Glutamatergic neuron (in vitro differentiated cells): ENCODE measurements at regions not wholly inside any gene's neighbourhood (a gene's known extent, or its start where the extent isn't known, plus 50 kb on each side); places are given as distances from the start of the nearest gene placed in this dataset.

Source experiments
- DNase-seq: peaks from one replicate; pipeline ENCODE4 v3.0.0; 2022
- H3K27ac Mint-ChIP-seq: one replicate; pipeline ENCODE4 v1.8.0; 2020; ENCODE audit warnings: mild to moderate bottlenecking, mixed read lengths, inconsistent platforms; ENCODE audit not compliant: unreplicated experiment
- H3K27me3 Mint-ChIP-seq: one replicate; pipeline ENCODE4 v1.8.0; 2020; ENCODE audit warnings: mild to moderate bottlenecking, moderate library complexity, mixed read lengths, inconsistent platforms; ENCODE audit not compliant: unreplicated experiment
- H3K36me3 Mint-ChIP-seq: one replicate; pipeline ENCODE4 v1.8.0; 2020; ENCODE audit warnings: mild to moderate bottlenecking, mixed read lengths, inconsistent platforms; ENCODE audit not compliant: unreplicated experiment
- H3K4me1 Mint-ChIP-seq: one replicate; pipeline ENCODE4 v1.8.0; 2020; ENCODE audit warnings: mild to moderate bottlenecking, low read depth, mixed read lengths, inconsistent platforms; ENCODE audit not compliant: unreplicated experiment
- H3K4me3 Mint-ChIP-seq: one replicate; pipeline ENCODE4 v1.8.0; 2020; ENCODE audit warnings: mild to moderate bottlenecking, mixed read lengths, inconsistent platforms; ENCODE audit not compliant: unreplicated experiment
- H3K9me3 Mint-ChIP-seq: one replicate; pipeline ENCODE4 v1.8.0; 2020; ENCODE audit warnings: mild to moderate bottlenecking, moderate library complexity, mixed read lengths, inconsistent platforms; ENCODE audit not compliant: unreplicated experiment
- TF ChIP-seq, protein P1 (sequence below): fragments of 200-600 bp; sonication (generic); IDR thresholded peaks from one replicate; pipeline ENCODE4 v1.5.0; 2021; ENCODE audit not compliant: partially characterized antibody, unreplicated experiment

DNA sequence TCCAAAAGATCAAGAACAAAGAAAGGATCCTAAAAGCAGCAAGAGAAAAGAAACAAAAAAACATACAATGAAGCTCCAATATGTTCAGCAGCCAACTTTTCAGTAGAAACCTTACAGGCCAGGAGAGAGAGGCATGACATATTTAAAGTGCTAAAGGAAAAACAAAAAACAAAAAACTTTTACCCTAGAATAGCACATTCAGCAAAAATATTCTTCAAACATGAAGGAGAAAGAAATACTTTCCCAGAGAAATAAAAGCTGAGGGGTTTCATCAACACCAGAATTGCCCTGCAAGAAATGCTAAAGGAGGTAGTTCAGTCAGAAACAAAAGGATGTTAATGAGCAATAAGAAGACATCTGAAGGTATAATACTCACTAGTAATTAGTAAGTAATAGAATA lies 753.5 kb upstream of the POT1 start:
- no peak for DNase-seq
- Mint-ChIP-seq H3K9me3 (no peaks in the 10 kb centered on the region), H3K36me3 (no peaks in the 10 kb centered on the region), H3K4me3 (no peak overlapping the region), H3K27me3 (no peaks in the 10 kb centered on the region), H3K27ac (no peak overlapping the region), H3K4me1 (no peaks in the 10 kb centered on the region)
- TF ChIP-seq, protein P1, sequence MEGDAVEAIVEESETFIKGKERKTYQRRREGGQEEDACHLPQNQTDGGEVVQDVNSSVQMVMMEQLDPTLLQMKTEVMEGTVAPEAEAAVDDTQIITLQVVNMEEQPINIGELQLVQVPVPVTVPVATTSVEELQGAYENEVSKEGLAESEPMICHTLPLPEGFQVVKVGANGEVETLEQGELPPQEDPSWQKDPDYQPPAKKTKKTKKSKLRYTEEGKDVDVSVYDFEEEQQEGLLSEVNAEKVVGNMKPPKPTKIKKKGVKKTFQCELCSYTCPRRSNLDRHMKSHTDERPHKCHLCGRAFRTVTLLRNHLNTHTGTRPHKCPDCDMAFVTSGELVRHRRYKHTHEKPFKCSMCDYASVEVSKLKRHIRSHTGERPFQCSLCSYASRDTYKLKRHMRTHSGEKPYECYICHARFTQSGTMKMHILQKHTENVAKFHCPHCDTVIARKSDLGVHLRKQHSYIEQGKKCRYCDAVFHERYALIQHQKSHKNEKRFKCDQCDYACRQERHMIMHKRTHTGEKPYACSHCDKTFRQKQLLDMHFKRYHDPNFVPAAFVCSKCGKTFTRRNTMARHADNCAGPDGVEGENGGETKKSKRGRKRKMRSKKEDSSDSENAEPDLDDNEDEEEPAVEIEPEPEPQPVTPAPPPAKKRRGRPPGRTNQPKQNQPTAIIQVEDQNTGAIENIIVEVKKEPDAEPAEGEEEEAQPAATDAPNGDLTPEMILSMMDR, result no peak

DNA sequence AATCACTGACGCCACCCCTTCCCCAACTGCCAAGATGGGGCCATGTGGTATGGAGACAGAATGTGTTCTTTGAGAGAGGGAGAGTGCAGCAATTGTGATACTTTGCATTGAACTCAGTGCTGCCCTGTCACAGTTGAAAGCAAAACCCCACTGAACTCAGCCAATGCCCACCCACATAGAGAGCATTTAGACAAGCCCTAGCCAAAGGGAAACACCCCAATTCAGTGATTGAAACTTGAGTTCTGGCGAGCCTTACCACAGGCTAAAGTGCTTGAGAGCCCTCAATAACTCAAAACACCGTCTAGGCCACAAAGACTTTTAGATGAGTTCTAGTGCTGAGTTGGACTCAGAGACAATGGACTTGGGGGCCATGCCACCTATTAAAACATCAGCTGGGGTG lies 751.9 kb upstream of the POT1 start:
- H3K27me3 Mint-ChIP-seq, result no peaks in the 10 kb centered on the region
- no peak for DNase-seq
- no peaks in the 10 kb centered on the region for H3K36me3 Mint-ChIP-seq
- H3K27ac Mint-ChIP-seq, result no peak overlapping the region
- no peak overlapping the region for H3K4me3 Mint-ChIP-seq
- TF ChIP-seq, protein P1, result no peak
- H3K9me3 Mint-ChIP-seq, result no peaks in the 10 kb centered on the region
- no peaks in the 10 kb centered on the region for H3K4me1 Mint-ChIP-seq

DNA sequence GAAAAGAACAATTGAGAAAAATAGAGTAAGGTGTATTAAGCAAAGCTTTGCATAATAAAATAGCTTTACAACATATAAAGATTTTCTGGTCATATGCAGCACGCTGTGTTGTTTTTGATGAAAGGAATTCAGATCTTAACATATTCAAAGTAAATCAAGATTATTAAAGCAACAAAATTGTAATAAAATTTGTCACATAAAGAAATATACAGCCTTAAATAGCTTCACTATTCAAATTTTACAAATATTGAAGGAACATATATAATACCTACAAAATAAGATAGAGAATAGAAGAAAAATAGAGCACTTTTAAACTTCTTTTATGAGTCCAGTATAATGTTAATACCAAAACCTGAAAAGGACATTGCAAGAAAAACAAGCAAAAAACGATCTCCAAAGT lies 749.1 kb upstream of the POT1 start:
- Mint-ChIP-seq H3K4me3 (no peak overlapping the region), H3K4me1 (no peaks in the 10 kb centered on the region), H3K27ac (no peak overlapping the region), H3K36me3 (no peaks in the 10 kb centered on the region), H3K27me3 (no peaks in the 10 kb centered on the region), H3K9me3 (no peaks in the 10 kb centered on the region)
- DNase-seq, result no peak
- TF ChIP-seq, protein P1, result no peak

DNA sequence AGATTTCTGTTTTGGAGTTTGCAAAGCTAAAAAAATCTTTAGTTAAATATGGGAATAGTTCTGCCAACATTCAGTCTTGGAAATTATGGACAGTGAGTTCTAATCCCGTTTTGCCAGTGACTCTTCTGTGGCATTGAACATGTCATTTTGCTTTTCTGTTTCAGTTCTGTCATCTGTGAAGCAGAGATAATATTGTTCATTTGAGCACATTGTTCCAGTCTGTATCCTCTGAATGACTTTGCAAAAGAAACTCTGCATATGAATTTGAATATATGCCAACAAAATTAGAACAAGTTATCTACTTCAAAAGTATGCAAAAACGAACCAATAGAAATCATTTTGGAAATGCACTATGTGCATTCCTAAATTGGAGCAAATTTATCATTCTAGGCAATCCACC lies 746.0 kb upstream of the POT1 start:
- H3K4me3 Mint-ChIP-seq, result no peak overlapping the region
- no peak overlapping the region for H3K27ac Mint-ChIP-seq
- DNase-seq, result no peak
- no peaks in the 10 kb centered on the region for H3K36me3 Mint-ChIP-seq
- TF ChIP-seq, protein P1, result no peak
- H3K9me3 Mint-ChIP-seq, result no peaks in the 10 kb centered on the region
- H3K4me1 Mint-ChIP-seq, result no peaks in the 10 kb centered on the region
- peaks cover 3% of the 10 kb centered on the region for H3K27me3 Mint-ChIP-seq

DNA sequence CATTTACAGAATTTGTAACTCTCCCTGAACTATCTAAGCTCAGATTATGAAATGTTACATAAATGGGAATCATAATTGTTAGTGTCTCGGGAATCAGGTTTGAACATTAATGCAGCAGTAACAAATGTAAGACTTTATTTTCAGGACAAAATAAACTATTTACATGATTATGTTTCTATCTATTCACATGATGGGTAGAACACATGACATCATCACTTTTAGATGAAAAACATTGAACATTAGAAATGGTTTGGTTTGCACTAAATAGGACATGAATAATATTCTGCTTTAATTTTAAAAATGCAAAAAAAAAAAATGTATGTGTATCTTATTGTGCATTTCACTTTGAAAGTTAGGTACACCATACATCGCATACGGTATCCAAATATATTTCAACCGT lies 745.5 kb upstream of the POT1 start:
- Mint-ChIP-seq H3K36me3 (no peaks in the 10 kb centered on the region), H3K9me3 (no peaks in the 10 kb centered on the region), H3K27me3 (peaks cover 3% of the 10 kb centered on the region), H3K4me1 (no peaks in the 10 kb centered on the region), H3K27ac (no peak overlapping the region), H3K4me3 (no peak overlapping the region)
- TF ChIP-seq, protein P1, result no peak
- DNase-seq, result no peak
